GM12891 (cell line): ENCODE measurements at regions not wholly inside any gene's neighbourhood (a gene's known extent, or its start where the extent isn't known, plus 50 kb on each side); places are given as distances from the start of the nearest gene placed in this dataset.

Experiments
- POLR2A ChIP-seq: IDR thresholded peaks from 2 replicates; pipeline ENCODE4 v1.6.1; 2011; ENCODE audit warnings: low read depth, low read length, control low read depth
- POLR2AphosphoS5 ChIP-seq: IDR thresholded peaks from 2 replicates; pipeline ENCODE4 v1.6.1; 2011; ENCODE audit warnings: low read depth, low read length, control low read depth
- POU2F2 ChIP-seq: IDR thresholded peaks from 2 replicates; pipeline ENCODE4 v1.6.1; 2011; ENCODE audit warnings: low read depth, mild to moderate bottlenecking, control low read depth, low read length, moderate library complexity
- SPI1 ChIP-seq: IDR thresholded peaks from 2 replicates; pipeline ENCODE4 v1.6.1; 2011; ENCODE audit warnings: low read depth, low read length, control low read depth
- TAF1 ChIP-seq: IDR thresholded peaks from 2 replicates; pipeline ENCODE4 v1.6.1; 2011; ENCODE audit warnings: low read depth, low read length, control low read depth

GRCh38 chr12:103085541-103085940 lies 128.1 kb downstream of the ASCL1 start:
- TF ChIP-seq POLR2A (no peak), SPI1 (no peak), TAF1 (no peak), POLR2AphosphoS5 (no peak), POU2F2 (no peak)
